ENCODE measurements at regions not wholly inside any gene's neighbourhood (a gene's known extent, or its start where the extent isn't known, plus 50 kb on each side); places are given as distances from the start of the nearest gene placed in this dataset.

DNA sequence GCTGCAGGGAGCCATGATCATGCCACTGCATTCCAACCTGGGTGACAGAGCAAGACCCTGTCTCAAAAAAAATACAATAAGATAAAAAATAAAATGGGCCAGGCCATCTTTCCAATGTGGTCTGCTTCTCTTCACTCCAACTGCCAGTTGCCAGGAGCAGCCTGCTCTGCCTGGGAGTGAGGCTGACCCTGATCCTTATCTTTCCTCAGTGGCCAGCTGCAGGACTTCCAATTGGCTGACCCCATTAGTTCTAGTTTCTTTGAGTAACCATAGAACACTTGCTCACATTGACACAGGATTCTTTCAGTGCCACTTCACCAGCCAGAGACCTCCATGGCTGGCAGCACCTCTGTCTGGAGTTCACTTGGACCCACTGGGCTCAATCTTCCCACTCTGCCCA lies 258.6 kb downstream of the MID1IP1 start:
- no peak for TF ChIP-seq FOXM1 (IDR thresholded peaks at IDR 0.05; ENCODE audit: borderline replicate concordance, low read depth)
- TF ChIP-seq NFIC (IDR thresholded peaks at IDR 0.05) = no peak
- no peak for TF ChIP-seq RAD21 (IDR thresholded peaks at IDR 0.05; ENCODE audit: low read depth)
- TF ChIP-seq TEAD4 (IDR thresholded peaks at IDR 0.05) = no peak
- TF ChIP-seq CEBPB (IDR thresholded peaks at IDR 0.05) = no peak
- TF ChIP-seq EP300 (IDR thresholded peaks at IDR 0.05; ENCODE audit: borderline replicate concordance) = no peak
- TF ChIP-seq, protein P1, sequence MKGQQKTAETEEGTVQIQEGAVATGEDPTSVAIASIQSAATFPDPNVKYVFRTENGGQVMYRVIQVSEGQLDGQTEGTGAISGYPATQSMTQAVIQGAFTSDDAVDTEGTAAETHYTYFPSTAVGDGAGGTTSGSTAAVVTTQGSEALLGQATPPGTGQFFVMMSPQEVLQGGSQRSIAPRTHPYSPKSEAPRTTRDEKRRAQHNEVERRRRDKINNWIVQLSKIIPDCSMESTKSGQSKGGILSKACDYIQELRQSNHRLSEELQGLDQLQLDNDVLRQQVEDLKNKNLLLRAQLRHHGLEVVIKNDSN (IDR thresholded peaks at IDR 0.05) = no peak
- TF ChIP-seq CREB1 (IDR thresholded peaks at IDR 0.05; ENCODE audit: low read depth) = no peak
- TF ChIP-seq ZBTB7A (IDR thresholded peaks at IDR 0.05; ENCODE audit: low read depth) = no peak
- TF ChIP-seq, protein P2, sequence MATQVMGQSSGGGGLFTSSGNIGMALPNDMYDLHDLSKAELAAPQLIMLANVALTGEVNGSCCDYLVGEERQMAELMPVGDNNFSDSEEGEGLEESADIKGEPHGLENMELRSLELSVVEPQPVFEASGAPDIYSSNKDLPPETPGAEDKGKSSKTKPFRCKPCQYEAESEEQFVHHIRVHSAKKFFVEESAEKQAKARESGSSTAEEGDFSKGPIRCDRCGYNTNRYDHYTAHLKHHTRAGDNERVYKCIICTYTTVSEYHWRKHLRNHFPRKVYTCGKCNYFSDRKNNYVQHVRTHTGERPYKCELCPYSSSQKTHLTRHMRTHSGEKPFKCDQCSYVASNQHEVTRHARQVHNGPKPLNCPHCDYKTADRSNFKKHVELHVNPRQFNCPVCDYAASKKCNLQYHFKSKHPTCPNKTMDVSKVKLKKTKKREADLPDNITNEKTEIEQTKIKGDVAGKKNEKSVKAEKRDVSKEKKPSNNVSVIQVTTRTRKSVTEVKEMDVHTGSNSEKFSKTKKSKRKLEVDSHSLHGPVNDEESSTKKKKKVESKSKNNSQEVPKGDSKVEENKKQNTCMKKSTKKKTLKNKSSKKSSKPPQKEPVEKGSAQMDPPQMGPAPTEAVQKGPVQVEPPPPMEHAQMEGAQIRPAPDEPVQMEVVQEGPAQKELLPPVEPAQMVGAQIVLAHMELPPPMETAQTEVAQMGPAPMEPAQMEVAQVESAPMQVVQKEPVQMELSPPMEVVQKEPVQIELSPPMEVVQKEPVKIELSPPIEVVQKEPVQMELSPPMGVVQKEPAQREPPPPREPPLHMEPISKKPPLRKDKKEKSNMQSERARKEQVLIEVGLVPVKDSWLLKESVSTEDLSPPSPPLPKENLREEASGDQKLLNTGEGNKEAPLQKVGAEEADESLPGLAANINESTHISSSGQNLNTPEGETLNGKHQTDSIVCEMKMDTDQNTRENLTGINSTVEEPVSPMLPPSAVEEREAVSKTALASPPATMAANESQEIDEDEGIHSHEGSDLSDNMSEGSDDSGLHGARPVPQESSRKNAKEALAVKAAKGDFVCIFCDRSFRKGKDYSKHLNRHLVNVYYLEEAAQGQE (IDR thresholded peaks at IDR 0.05; ENCODE audit: low read depth) = no peak
- TF ChIP-seq, protein P3, sequence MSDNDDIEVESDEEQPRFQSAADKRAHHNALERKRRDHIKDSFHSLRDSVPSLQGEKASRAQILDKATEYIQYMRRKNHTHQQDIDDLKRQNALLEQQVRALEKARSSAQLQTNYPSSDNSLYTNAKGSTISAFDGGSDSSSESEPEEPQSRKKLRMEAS (IDR thresholded peaks at IDR 0.05) = no peak
- TF ChIP-seq YY1 (IDR thresholded peaks at IDR 0.05; ENCODE audit: low read depth) = no peak
- TF ChIP-seq EGR1 (IDR thresholded peaks at IDR 0.05) = no peak
- TF ChIP-seq TAF1 (IDR thresholded peaks at IDR 0.05; ENCODE audit: low read depth) = no peak
- no peak for TF ChIP-seq TCF12 (IDR thresholded peaks at IDR 0.05; ENCODE audit: low read depth)

DNA sequence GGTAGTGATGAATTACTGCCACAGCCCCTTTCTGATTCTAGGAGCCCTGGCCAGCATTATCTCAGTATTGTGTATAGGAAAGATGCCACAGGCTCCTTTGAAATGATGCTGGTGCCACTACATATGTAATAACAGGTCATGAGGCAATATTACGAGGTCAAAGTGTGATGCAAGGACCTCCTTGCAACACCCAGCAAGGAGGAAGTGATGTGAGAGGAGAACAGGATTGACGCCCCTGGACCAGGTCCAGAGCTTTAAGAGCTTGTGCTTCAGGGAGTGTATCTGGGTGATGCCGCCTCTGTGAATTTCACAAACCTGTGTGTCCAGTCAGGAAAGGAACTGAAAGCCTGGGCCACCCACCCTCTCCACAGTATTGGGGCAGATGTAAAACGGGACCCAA lies 261.8 kb downstream of the MID1IP1 start:
- no peak for TF ChIP-seq TEAD4 (IDR thresholded peaks at IDR 0.05)

DNA sequence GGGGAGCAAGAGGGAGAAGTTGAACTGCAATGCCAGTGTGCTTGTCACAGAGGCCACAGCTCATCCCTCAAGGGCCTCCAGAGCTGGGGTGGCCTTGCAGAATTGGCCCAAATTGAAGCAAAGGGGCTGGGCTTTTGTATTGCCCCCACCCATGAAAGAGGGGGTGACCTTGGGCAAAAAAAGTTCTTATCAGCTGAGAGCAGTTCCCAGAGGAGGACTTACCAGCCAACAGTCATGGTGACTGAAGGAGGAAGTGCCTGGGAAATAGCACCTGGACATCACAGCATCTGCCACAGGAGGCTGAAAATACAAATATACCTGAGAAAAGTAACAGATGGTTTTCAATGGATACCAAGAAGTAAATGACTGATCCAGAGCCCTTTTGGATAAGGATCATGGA lies 262.4 kb downstream of the MID1IP1 start:
- TF ChIP-seq NFIC (IDR thresholded peaks at IDR 0.05) = no peak
- no peak for TF ChIP-seq EGR1 (IDR thresholded peaks at IDR 0.05)
- TF ChIP-seq TAF1 (IDR thresholded peaks at IDR 0.05; ENCODE audit: low read depth) = no peak
- no peak for TF ChIP-seq TEAD4 (IDR thresholded peaks at IDR 0.05)
- no peak for TF ChIP-seq YY1 (IDR thresholded peaks at IDR 0.05; ENCODE audit: low read depth)
- TF ChIP-seq CEBPB (IDR thresholded peaks at IDR 0.05) = no peak
- TF ChIP-seq, protein P2 (IDR thresholded peaks at IDR 0.05; ENCODE audit: low read depth) = no peak
- TF ChIP-seq ZBTB7A (IDR thresholded peaks at IDR 0.05; ENCODE audit: low read depth) = no peak
- no peak for TF ChIP-seq TCF12 (IDR thresholded peaks at IDR 0.05; ENCODE audit: low read depth)
- TF ChIP-seq FOXM1 (IDR thresholded peaks at IDR 0.05; ENCODE audit: borderline replicate concordance, low read depth) = no peak
- no peak for TF ChIP-seq CREB1 (IDR thresholded peaks at IDR 0.05; ENCODE audit: low read depth)
- no peak for TF ChIP-seq RAD21 (IDR thresholded peaks at IDR 0.05; ENCODE audit: low read depth)
- TF ChIP-seq, protein P3 (IDR thresholded peaks at IDR 0.05) = no peak
- TF ChIP-seq EP300 (IDR thresholded peaks at IDR 0.05; ENCODE audit: borderline replicate concordance) = no peak
- TF ChIP-seq, protein P1 (IDR thresholded peaks at IDR 0.05) = no peak

DNA sequence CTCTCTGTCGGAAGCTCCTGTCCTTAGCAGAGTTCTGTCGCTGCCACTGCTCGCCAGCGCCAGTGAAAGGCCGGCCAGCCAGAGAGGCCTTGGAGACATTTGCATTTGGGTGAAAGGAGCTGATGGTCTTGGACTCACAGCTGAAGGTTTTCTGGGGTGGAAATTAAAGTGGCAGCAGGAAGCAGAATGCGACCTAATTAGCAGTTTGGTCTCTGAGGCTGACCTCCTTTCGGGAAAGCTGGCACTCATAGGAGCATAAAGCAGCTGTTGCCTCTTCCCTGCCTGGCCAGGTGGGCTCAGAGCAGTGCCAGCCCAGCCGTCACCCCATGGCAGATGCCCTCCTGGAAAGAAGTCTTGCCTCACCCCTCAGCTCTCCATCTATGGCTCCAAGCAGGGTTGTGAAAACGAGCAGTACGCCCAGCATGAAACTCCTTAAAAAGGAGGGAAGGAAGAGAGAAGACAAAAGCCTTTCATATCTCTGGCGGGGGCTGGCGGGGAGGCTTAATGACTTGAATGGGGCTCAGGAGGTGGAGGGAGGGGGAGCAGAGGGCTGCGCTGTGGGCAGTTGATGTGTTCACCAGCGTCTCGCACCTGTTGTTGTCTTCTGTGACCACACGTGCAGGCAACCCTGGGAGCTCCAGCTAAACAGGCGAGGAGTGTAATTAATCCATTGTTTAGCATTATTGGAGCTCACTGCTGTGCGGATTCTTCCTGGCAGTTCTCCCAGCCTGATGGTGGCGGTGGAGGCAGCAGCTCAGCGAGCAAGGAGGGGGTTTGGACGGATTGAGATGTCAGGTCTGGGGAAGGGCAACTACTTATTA lies 264.0 kb downstream of the MID1IP1 start:
- TF ChIP-seq FOXM1 (IDR thresholded peaks at IDR 0.05; ENCODE audit: borderline replicate concordance, low read depth) (no peak), EP300 (IDR thresholded peaks at IDR 0.05; ENCODE audit: borderline replicate concordance) (no peak), TEAD4 (IDR thresholded peaks at IDR 0.05) (no peak), TAF1 (IDR thresholded peaks at IDR 0.05; ENCODE audit: low read depth) (no peak), TCF12 (IDR thresholded peaks at IDR 0.05; ENCODE audit: low read depth) (no peak), CEBPB (IDR thresholded peaks at IDR 0.05) (no peak), ZBTB7A (IDR thresholded peaks at IDR 0.05; ENCODE audit: low read depth) (no peak), YY1 (IDR thresholded peaks at IDR 0.05; ENCODE audit: low read depth) (no peak), RAD21 (IDR thresholded peaks at IDR 0.05; ENCODE audit: low read depth) (no peak)
- TF ChIP-seq, protein P2 (IDR thresholded peaks at IDR 0.05; ENCODE audit: low read depth) = no peak
- TF ChIP-seq, protein P3 (IDR thresholded peaks at IDR 0.05) = no peak

All from Ishikawa (cell line).